ENCODE measurements at regions not wholly inside any gene's neighbourhood (a gene's known extent, or its start where the extent isn't known, plus 50 kb on each side); places are given as distances from the start of the nearest gene placed in this dataset.
"Not testable (repeated sequence)": the region's sequence is repeated elsewhere in the genome, so short reads cannot be mapped to it uniquely, and the experiment has no call there.

- DNase-seq (ENCODE audit: low read depth): no peak
These were observed 659.6 kb downstream of the TMTC2 start for GRCh38 chr12:83346333-83346732.

GRCh38 chr12:83343767-83344166, 657.1 kb downstream of the TMTC2 start:
- no peak for DNase-seq (ENCODE audit: low read depth)

- no peak for DNase-seq (ENCODE audit: low read depth)
These were observed 649.0 kb downstream of the TMTC2 start for GRCh38 chr12:83335748-83336147.

GRCh38 chr12:83326666-83327065, 640.0 kb downstream of the TMTC2 start:
- no peak for DNase-seq (ENCODE audit: low read depth)

- DNase-seq (ENCODE audit: low read depth): no peak
These were observed 637.2 kb downstream of the TMTC2 start for GRCh38 chr12:83323866-83324265.

GRCh38 chr12:83322809-83323208, 636.1 kb downstream of the TMTC2 start:
- DNase-seq (ENCODE audit: low read depth): no peak

- DNase-seq (ENCODE audit: low read depth): no peak
These were observed 635.3 kb downstream of the TMTC2 start for GRCh38 chr12:83321971-83322370.

- DNase-seq (ENCODE audit: low read depth): no peak
These were observed 633.6 kb downstream of the TMTC2 start for GRCh38 chr12:83320350-83320749.

GRCh38 chr12:83318386-83319098, 631.8 kb downstream of the TMTC2 start:
- no peak for DNase-seq (ENCODE audit: low read depth)

GRCh38 chr12:83317595-83317994, 630.9 kb downstream of the TMTC2 start:
- DNase-seq (ENCODE audit: low read depth): no peak

- DNase-seq (ENCODE audit: low read depth): no peak
These were observed 627.1 kb downstream of the TMTC2 start for GRCh38 chr12:83313827-83314226.

- DNase-seq (ENCODE audit: low read depth): no peak
These were observed 626.6 kb downstream of the TMTC2 start for GRCh38 chr12:83313322-83313721.

GRCh38 chr12:83276904-83277303, 590.2 kb downstream of the TMTC2 start:
- no peak for DNase-seq (ENCODE audit: low read depth)

- no peak for DNase-seq (ENCODE audit: low read depth)
These were observed 584.5 kb downstream of the TMTC2 start for GRCh38 chr12:83271201-83271600.

GRCh38 chr12:83265808-83266207, 579.1 kb downstream of the TMTC2 start:
- no peak for DNase-seq (ENCODE audit: low read depth)

- no peak for DNase-seq (ENCODE audit: low read depth)
These were observed 575.3 kb downstream of the TMTC2 start for GRCh38 chr12:83261998-83262397.

- not testable (repeated sequence) for DNase-seq (ENCODE audit: low read depth)
These were observed 573.4 kb downstream of the TMTC2 start for GRCh38 chr12:83260126-83260525.

GRCh38 chr12:83257726-83258125, 571.0 kb downstream of the TMTC2 start:
- DNase-seq (ENCODE audit: low read depth): no peak

- no peak for DNase-seq (ENCODE audit: low read depth)
These were observed 569.9 kb downstream of the TMTC2 start for GRCh38 chr12:83256562-83256961.

GRCh38 chr12:83250866-83251265, 564.2 kb downstream of the TMTC2 start:
- no peak for DNase-seq (ENCODE audit: low read depth)

GRCh38 chr12:83245156-83245555, 558.5 kb downstream of the TMTC2 start:
- no peak for DNase-seq (ENCODE audit: low read depth)

- DNase-seq (ENCODE audit: low read depth): no peak
These were observed 557.3 kb downstream of the TMTC2 start for GRCh38 chr12:83244001-83244400.

- DNase-seq (ENCODE audit: low read depth): not testable (repeated sequence)
These were observed 547.3 kb downstream of the TMTC2 start for GRCh38 chr12:83233987-83234386.

GRCh38 chr12:83226960-83227359, 540.3 kb downstream of the TMTC2 start:
- DNase-seq (ENCODE audit: low read depth): not testable (repeated sequence)

All from GM04503 (cell line).